ENCODE measurements at regions not wholly inside any gene's neighbourhood (a gene's known extent, or its start where the extent isn't known, plus 50 kb on each side); places are given as distances from the start of the nearest gene placed in this dataset.
"Not testable (repeated sequence)": the region's sequence is repeated elsewhere in the genome, so short reads cannot be mapped to it uniquely, and the experiment has no call there.

GRCh38 chr6:92967362-92967761, 452.0 kb downstream of the EPHA7 start:
- H3K9me3 ChIP-seq = no peaks in the 10 kb centered on the region
- H3K4me3 ChIP-seq = no peak overlapping the region
- no peak for DNase-seq (ENCODE audit: extremely low spot score in 2 of 2)
- no peaks in the 10 kb centered on the region for H3K27me3 ChIP-seq
- no peaks in the 10 kb centered on the region for H3K36me3 ChIP-seq
- no peak overlapping the region for H3K27ac ChIP-seq
- no peaks in the 10 kb centered on the region for H3K4me1 ChIP-seq
- intact Hi-C loops (cut with DNase I) = no loop called here
- no peak for TF ChIP-seq CTCF (IDR thresholded peaks at IDR 0.05)
- TF ChIP-seq POLR2AphosphoS5 (IDR thresholded peaks at IDR 0.05; ENCODE audit: insufficient read depth in 1 of 2, low read depth in 1 of 2) = no peak
- no peak for TF ChIP-seq POLR2A (IDR thresholded peaks at IDR 0.05)

- Histone ChIP-seq H3K36me3 (no peaks in the 10 kb centered on the region), H3K27me3 (no peaks in the 10 kb centered on the region), H3K4me3 (no peak overlapping the region), H3K27ac (no peak overlapping the region), H3K9me3 (no peaks in the 10 kb centered on the region), H3K4me1 (no peaks in the 10 kb centered on the region)
- no peak for DNase-seq (ENCODE audit: extremely low spot score in 2 of 2)
- TF ChIP-seq CTCF (IDR thresholded peaks at IDR 0.05) (no peak), POLR2AphosphoS5 (IDR thresholded peaks at IDR 0.05; ENCODE audit: insufficient read depth in 1 of 2, low read depth in 1 of 2) (no peak), POLR2A (IDR thresholded peaks at IDR 0.05) (no peak)
- intact Hi-C loops (cut with DNase I) = no loop called here
Observed at GRCh38 chr6:92962846-92963245, 456.5 kb downstream of the EPHA7 start.

GRCh38 chr6:92952111-92952510, 467.2 kb downstream of the EPHA7 start:
- H3K4me1 ChIP-seq; H3K4me3 ChIP-seq; H3K9me3 ChIP-seq; DNase-seq (ENCODE audit: extremely low spot score in 2 of 2); H3K36me3 ChIP-seq; H3K27me3 ChIP-seq; intact Hi-C loops (cut with DNase I); H3K27ac ChIP-seq: not testable (repeated sequence)

GRCh38 chr6:92945799-92946198, 473.6 kb downstream of the EPHA7 start:
- Histone ChIP-seq H3K36me3 (no peaks in the 10 kb centered on the region), H3K27ac (no peak overlapping the region), H3K9me3 (no peaks in the 10 kb centered on the region), H3K27me3 (no peaks in the 10 kb centered on the region), H3K4me1 (peaks cover 6% of the 10 kb centered on the region), H3K4me3 (no peak overlapping the region)
- DNase-seq (ENCODE audit: extremely low spot score in 2 of 2) = no peak
- intact Hi-C loops (cut with DNase I) = no loop called here
- TF ChIP-seq CTCF (IDR thresholded peaks at IDR 0.05) (no peak), POLR2AphosphoS5 (IDR thresholded peaks at IDR 0.05; ENCODE audit: insufficient read depth in 1 of 2, low read depth in 1 of 2) (no peak), POLR2A (IDR thresholded peaks at IDR 0.05) (no peak)

- Histone ChIP-seq H3K9me3 (no peaks in the 10 kb centered on the region), H3K27ac (no peak overlapping the region), H3K4me1 (peaks cover 6% of the 10 kb centered on the region), H3K27me3 (no peaks in the 10 kb centered on the region), H3K36me3 (no peaks in the 10 kb centered on the region), H3K4me3 (no peak overlapping the region)
- DNase-seq (ENCODE audit: extremely low spot score in 2 of 2) = no peak
- intact Hi-C loops (cut with DNase I) = no loop called here
- TF ChIP-seq CTCF (IDR thresholded peaks at IDR 0.05) (no peak), POLR2A (IDR thresholded peaks at IDR 0.05) (no peak)
Observed at GRCh38 chr6:92944132-92944531, 475.2 kb downstream of the EPHA7 start.

- no peak overlapping the region for H3K4me3 ChIP-seq
Observed at GRCh38 chr6:92942549-92942948, 476.8 kb downstream of the EPHA7 start.

More at GRCh38 chr6:92942549-92942948, 476.8 kb downstream of the EPHA7 start:
- Histone ChIP-seq H3K27ac (no peak overlapping the region), H3K4me1 (peaks cover 6% of the 10 kb centered on the region), H3K9me3 (no peaks in the 10 kb centered on the region), H3K27me3 (no peaks in the 10 kb centered on the region), H3K36me3 (no peaks in the 10 kb centered on the region)
- TF ChIP-seq CTCF (IDR thresholded peaks at IDR 0.05) (no peak), POLR2AphosphoS5 (IDR thresholded peaks at IDR 0.05; ENCODE audit: insufficient read depth in 1 of 2, low read depth in 1 of 2) (no peak), POLR2A (IDR thresholded peaks at IDR 0.05) (no peak)
- no peak for DNase-seq (ENCODE audit: extremely low spot score in 2 of 2)
- intact Hi-C loops (cut with DNase I) = no loop called here
